SH-SY5Y (cell line): ENCODE measurements at regions not wholly inside any gene's neighbourhood (a gene's known extent, or its start where the extent isn't known, plus 50 kb on each side); places are given as distances from the start of the nearest gene placed in this dataset.

Source experiments
- GATA2 ChIP-seq: IDR thresholded peaks from 2 replicates; pipeline ENCODE4 v1.6.1; 2011; ENCODE audit warnings: mild to moderate bottlenecking, low read depth, low read length
- GATA3 ChIP-seq: IDR thresholded peaks from 2 replicates; pipeline ENCODE4 v1.6.1; 2011; ENCODE audit warnings: low read depth, mild to moderate bottlenecking, low read length, moderate library complexity

GRCh38 chr13:82176751-82177150, 1705.5 kb downstream of the SLITRK1 start:
- TF ChIP-seq GATA3 (no peak), GATA2 (no peak)
